ENCODE measurements at regions not wholly inside any gene's neighbourhood (a gene's known extent, or its start where the extent isn't known, plus 50 kb on each side); places are given as distances from the start of the nearest gene placed in this dataset.
A peak's percentile ranks its signal among the peaks of the same experiment; 100 is the strongest.

- no peak for DNase-seq
These were observed 255.8 kb downstream of the ANAPC1 start for GRCh38 chr2:111628221-111628620.

- DNase-seq: no peak
These were observed 254.0 kb downstream of the ANAPC1 start for GRCh38 chr2:111629983-111630382.

GRCh38 chr2:111632661-111633060, 251.3 kb downstream of the ANAPC1 start:
- DNase-seq: peak; percentile 59

- DNase-seq: no peak
These were observed 250.8 kb downstream of the ANAPC1 start for GRCh38 chr2:111633189-111633588.

GRCh38 chr2:111633643-111634042, 250.3 kb downstream of the ANAPC1 start:
- peak; percentile 23 for DNase-seq

- no peak for DNase-seq
These were observed 249.8 kb downstream of the ANAPC1 start for GRCh38 chr2:111634050-111634794.

- no peak for DNase-seq
These were observed 248.9 kb downstream of the ANAPC1 start for GRCh38 chr2:111634995-111635538.

GRCh38 chr2:111636905-111637304, 247.1 kb downstream of the ANAPC1 start:
- no peak for DNase-seq

- DNase-seq: no peak
These were observed 245.6 kb downstream of the ANAPC1 start for GRCh38 chr2:111638274-111638877.

- no peak for DNase-seq
These were observed 243.5 kb downstream of the ANAPC1 start for GRCh38 chr2:111640480-111640879.

GRCh38 chr2:111642586-111643327, 241.2 kb downstream of the ANAPC1 start:
- peak; percentile 47 for DNase-seq

GRCh38 chr2:111643759-111644158, 240.2 kb downstream of the ANAPC1 start:
- DNase-seq: no peak

- no peak for DNase-seq
These were observed 236.6 kb downstream of the ANAPC1 start for GRCh38 chr2:111647359-111647758.

- DNase-seq: no peak
These were observed 232.0 kb downstream of the ANAPC1 start for GRCh38 chr2:111652038-111652437.

GRCh38 chr2:111652681-111653080, 231.3 kb downstream of the ANAPC1 start:
- DNase-seq: no peak

- no peak for DNase-seq
These were observed 230.8 kb downstream of the ANAPC1 start for GRCh38 chr2:111653103-111653624.

- no peak for DNase-seq
These were observed 230.1 kb downstream of the ANAPC1 start for GRCh38 chr2:111653913-111654312.

GRCh38 chr2:111654829-111655228, 229.2 kb downstream of the ANAPC1 start:
- no peak for DNase-seq

GRCh38 chr2:111656436-111656835, 227.6 kb downstream of the ANAPC1 start:
- no peak for DNase-seq

- DNase-seq: no peak
These were observed 227.1 kb downstream of the ANAPC1 start for GRCh38 chr2:111656894-111657293.

GRCh38 chr2:111657351-111657975, 226.5 kb downstream of the ANAPC1 start:
- no peak for DNase-seq

- DNase-seq: peak; percentile 96
These were observed 224.3 kb downstream of the ANAPC1 start for GRCh38 chr2:111659361-111660333.

All from NCI-H226 (cell line).